NCI-H510A treated with DMSO at 0.1 percent for 48 hours (cell line): ENCODE measurements at regions not wholly inside any gene's neighbourhood (a gene's known extent, or its start where the extent isn't known, plus 50 kb on each side); places are given as distances from the start of the nearest gene placed in this dataset.

ENCODE experiments used
- DNase-seq: peaks from one replicate; lab custom pipeline; 2025; lab: John Stamatoyannopoulos, UW

DNA sequence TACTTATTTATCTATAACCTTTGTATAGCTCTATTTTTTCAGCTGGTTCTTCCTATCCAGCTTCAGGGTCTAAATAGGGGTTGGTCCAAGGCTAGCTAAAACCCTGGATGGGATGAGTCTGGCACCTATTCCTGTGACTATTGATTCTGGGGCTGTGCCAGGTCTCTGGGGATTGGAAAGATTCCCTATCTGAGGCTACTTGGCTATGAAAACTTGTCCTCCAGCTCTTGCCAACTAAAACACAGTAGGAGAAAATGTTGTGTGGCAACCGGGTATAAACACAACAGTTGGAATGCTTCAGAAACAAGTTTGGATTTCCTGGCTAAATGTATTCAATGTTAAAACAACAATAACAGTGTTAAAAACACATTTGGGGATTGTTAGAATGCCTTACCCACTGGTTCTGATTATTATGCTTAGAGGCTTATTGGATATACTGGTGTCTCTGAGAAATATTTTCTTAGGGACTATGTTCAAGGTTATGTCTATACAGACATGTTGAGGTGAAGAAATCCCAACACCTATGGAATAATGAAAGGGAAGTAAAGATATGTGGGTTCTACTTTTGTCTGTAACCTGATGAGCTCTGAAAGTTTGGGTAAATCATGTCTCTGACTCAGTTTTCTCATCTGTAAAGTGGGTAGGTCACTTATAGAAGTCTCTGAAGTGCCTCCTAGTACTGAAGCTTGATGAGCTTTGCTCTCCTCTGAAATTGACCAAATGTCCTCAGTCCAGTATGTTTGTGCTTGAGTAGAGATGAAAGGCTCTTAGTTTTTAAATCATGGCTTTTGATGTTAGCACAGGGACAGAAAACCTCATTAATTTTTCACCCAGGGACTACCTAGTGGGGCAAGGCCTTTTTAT is 460.7 kb downstream of the MTX2 start:
- no peak for DNase-seq

GRCh38 chr2:176732780-176733179 is 463.5 kb downstream of the MTX2 start:
- DNase-seq, result no peak

GRCh38 chr2:176733698-176734430 is 464.6 kb downstream of the MTX2 start:
- no peak for DNase-seq

DNA sequence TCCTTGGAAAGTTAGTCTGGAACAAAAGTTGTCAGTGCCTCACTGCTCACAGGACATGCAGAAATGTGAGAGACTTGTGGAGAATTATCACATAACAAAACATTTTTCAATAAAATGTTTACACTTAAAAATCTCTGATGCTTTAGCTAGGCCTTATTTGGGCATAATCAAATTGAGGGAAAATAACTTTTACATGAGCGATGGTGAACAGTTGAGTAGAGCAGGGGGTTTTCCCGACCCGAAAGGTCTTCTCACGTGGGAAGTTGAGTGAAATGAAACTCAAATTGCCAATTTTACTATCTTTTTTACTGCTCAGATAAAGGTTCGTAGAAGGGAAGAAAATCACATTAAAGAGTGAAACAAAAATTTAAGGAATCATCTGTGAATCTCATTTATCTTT is 465.6 kb downstream of the MTX2 start:
- DNase-seq, result no peak

DNA sequence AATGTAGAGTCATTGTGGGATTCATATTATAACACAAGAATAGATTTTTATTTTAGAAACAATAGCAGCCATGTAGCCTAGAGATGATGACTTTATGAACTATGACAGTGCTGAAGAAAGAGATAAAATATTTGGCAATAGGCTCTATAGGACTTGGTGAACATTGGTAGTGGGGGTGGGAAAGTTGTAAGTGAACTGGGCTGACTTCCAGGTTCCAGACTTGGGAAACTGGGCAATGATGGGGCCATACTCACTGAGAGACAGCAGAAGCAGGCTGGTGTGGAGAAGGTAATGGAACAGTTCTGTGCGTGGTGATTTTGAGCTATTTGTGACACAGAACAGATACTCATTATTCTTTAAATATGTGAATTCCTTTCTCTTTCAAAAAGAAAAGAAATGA is 470.3 kb upstream of the HNRNPA3 start:
- DNase-seq, result no peak

- DNase-seq, result no peak
These were observed 468.9 kb upstream of the HNRNPA3 start for GRCh38 chr2:176743671-176744070.

DNA sequence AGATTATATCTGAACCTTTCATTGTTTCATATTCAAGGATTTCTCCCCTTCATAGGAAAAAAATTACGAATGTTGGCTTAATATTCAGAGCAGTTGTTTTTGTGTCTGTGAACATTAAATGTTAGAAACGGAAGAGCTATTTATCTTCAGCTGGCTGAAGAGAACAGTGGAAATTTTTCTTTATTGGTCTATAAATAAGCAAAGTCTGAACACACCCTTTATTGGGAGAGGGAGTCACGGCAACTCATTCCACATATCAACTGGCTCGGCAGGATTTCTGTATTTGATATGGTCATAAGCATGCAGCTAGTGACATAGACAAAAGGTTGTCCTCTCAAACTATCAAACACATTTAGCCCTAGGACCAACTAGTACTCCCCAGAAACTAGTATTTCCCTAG is 468.4 kb upstream of the HNRNPA3 start:
- DNase-seq, result no peak

DNA sequence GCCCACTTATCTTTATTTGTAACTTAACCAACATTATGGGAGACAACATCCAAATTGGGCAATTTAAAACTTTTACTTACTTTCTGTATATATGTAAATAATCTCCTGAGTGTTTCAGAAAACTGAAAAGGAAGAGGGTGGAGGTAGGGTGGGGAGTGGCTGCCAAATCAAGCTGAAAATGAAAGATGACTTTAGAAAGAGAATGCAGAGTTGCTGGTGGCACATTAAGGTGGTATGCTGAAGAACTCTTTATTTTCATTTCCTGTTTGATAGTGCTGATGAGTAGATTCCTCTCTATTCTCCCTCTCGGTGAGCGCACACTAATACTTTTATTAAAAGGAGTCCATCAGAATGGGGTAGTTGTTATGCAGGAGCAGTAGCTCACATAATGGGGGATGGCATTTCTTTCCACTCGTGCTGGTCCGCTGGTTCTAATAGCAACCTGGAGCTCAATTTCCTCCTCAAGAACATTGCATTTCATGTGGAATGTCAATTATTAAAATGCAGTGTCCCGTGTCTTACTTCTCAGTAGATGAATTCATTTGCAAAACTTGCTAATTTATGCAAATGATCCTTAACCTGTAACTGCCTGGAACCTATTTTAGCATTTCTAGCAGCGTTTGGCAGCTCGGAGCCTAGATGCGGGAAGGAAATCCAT is 466.9 kb upstream of the HNRNPA3 start:
- DNase-seq, result no peak

- no peak for DNase-seq
These were observed 466.2 kb upstream of the HNRNPA3 start for GRCh38 chr2:176746411-176746810.

DNA sequence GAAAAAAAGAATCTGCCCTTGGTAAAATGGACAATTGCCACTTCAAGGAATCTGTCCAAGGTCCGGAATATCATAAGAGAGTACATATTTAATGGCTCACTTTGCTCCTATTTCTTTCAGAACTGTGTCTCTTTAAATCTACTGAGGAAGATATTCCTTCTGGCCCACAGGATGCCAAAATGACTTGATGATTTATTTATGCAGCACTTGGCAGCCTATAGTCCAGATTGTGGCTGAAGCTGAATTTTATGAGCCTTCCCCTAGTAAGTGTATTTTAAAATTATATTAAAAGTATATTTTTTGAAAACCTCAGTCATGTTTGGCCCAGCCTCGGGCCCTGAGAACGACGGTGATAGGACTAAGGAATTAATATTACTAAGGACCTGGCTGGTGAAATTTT is 465.1 kb upstream of the HNRNPA3 start:
- no peak for DNase-seq

DNA sequence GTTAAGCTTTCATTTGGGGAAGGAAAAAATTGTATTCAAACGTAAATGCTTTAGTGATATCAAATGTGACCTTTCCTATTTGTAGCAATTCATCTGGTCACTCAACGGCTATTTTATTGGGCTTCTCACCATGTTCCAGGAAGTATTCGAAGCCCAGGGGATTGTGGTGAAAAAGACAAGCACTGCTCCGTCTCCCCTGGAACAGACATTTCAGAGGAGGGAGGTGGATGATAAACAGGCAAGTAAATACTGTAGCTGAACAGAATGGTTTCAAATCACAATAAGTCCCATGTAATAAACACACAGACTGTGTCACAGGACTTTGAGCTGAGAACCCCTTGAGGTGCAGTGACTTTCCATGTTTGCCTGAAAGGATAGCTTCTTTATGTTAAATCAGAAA is 464.7 kb upstream of the HNRNPA3 start:
- no peak for DNase-seq

DNA sequence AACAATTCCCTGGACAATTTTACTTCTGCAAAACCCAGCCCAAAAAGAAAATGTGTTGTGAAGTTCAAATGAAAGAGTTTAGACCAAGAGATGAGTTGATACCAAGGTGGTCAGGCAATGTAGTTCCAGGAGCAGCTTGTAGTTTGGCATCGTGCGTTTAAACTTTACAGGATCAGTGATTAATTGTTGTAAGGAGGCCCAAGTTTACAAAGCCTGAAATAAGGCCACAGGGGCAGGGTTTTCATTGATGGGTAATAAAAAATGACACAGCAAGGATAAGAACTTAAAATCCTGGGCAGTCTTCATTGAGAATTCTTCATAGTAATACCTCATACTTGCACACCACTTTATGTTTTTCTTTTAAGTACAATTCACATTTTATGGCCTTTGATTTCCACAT is 463.9 kb upstream of the HNRNPA3 start:
- no peak for DNase-seq

GRCh38 chr2:176751314-176752227 is 461.0 kb upstream of the HNRNPA3 start:
- no peak for DNase-seq

DNA sequence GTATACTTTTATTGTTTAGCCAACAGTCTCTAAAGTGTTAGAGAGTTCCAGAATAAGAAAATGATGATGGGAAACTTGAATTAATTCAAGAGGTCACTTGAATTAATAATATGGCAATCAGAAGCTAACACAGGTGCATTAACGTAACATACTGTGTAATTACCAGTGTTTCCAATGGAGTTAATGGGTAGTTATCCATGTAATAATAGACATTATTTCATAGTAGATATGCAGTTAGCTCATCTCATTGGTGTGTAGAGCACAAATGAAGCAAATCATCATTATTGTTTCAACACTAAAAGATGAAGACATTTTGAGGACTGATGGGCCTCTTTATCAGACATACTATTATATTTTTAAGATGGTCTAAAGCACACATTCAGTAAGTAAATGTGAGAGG is 460.3 kb upstream of the HNRNPA3 start:
- no peak for DNase-seq

GRCh38 chr2:176753205-176753604 is 459.4 kb upstream of the HNRNPA3 start:
- DNase-seq, result no peak

GRCh38 chr2:176753752-176754474 is 458.7 kb upstream of the HNRNPA3 start:
- DNase-seq, result no peak

DNA sequence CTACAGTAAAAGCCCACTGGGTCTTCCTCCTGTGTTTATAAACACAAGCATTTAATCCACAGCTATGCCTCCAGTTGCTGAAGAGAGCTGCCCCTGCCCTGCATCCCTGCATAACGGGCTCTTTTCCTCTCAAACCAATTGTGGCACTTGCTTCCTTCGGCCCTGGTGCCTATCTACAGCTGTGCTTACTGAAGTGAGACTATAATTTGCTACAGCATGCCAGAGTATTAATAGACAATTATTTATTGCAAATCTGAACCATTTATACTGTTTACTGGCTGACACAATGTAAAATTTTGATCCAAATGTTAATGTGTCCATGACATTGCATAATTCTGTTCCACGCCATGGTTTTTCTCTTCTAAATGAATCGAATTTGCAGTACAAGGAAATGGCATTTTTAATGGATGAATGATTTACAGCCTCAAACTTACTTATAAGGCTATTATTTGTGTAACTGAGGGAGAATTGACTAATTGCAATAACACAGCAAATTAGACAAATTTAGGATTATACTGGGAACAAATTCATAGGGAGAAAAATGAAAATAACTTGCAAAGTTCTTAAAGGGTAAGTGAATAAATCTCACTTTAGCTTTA is 457.0 kb upstream of the HNRNPA3 start:
- DNase-seq, result no peak

DNA sequence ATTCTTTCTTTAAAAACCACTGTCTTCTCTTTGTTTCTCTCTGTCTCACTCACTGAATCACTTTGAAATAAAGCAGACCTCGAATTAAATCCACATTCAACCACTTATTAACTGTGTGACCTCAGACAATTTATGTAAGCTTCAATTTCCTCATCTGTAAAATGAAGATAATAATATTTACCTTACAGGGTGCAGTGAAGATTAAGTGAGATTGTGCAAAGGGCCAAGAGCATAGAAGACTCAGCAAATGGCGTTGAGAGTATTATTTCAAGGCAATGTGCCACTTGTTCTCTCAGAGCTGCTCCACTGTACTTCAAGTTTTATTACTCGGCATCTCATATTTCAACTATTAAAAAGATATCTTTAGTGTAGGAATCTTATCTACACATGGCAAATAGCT is 454.2 kb upstream of the HNRNPA3 start:
- DNase-seq, result peak; percentile 24

DNA sequence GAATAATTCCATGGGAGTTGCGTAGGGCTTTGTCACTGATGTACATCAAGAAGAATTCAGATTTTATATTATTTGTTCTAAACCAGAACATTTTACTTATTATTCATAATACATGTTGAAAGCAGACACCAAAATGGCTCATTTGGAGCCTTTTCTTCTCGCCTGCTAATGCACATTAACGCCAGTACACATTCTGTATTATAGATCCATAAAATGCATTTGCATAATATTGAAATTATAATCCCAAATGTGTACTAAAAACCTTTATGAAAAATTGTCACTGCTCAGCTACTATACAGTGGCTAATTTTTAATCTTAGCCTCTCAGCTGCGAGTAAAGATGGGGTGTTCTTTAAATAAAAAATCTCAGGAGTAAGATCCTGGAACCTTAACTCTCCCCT is 452.2 kb upstream of the HNRNPA3 start:
- no peak for DNase-seq

DNA sequence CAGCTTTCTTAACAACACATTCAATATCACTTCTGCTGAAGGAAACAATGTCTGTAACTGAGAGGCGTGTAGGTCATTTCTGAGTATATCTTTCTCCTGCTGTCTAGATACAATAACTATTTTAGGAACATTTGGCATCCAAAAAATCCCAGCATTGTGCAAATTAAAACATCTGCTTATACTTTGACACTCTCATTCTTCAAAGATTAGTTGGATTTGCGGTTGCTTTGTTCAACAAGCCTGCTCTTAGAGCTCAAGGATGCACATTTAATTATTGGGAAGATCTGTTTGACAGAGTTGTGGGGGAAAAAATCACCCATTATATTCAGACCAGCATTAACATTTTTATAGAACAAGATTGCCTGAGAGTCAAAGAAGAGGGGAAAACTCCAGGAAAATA is 449.5 kb upstream of the HNRNPA3 start:
- DNase-seq, result no peak
